ENCODE measurements at regions not wholly inside any gene's neighbourhood (a gene's known extent, or its start where the extent isn't known, plus 50 kb on each side); places are given as distances from the start of the nearest gene placed in this dataset.

DNA sequence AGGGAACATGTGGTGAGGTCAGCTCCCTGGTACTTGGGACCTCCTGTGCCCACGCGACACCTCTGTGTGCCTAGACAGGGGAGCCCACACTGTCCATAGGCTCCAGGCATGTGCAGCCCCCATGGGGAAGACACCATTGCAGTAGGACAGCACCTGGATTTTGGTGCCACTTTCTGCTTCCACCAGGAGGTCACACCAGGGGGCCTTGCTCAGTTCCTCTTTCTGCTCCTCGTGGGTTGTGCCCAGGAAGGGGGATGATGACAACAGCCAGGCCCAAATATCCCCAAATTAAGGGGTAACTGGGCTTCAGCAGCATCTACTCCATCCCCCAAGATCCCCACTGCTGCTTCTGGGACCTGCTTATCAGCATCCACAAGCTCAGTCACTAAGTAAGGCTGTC is 358.2 kb upstream of the KAZN start:
- no peak overlapping the region for H3K27ac Mint-ChIP-seq
- H3K9me3 ChIP-seq = no peaks in the 10 kb centered on the region
- no peaks in the 10 kb centered on the region for H3K9me3 Mint-ChIP-seq
- no peak overlapping the region for H3K4me3 ChIP-seq (ENCODE audit: control insufficient read depth in 1 of 2, extremely low read depth in 1 of 2, low read length in 1 of 2)
- H3K4me1 ChIP-seq (ENCODE audit: control insufficient read depth in 1 of 2, extremely low read depth in 1 of 2, insufficient read depth in 2 of 2, low read length in 2 of 2) = no peaks in the 10 kb centered on the region
- WGBS (ENCODE audit: insufficient coverage) = 74% methylated on average over 3 of the region's 3 CpGs
- ChIA-PET POLR2A (interaction anchor here in 1 of 2 donors (0.6 kb wide), 1 partner anchor 106 kb away, joined by 3 read pairs; no protein-coding TSS in a partner anchor), CTCF (interaction anchor here in 1 of 2 donors (0.6 kb wide), 1 partner anchor 1721 kb away, joined by 3 read pairs; no protein-coding TSS in a partner anchor)
- DNase-seq = no peak
- H3K4me3 Mint-ChIP-seq = no peak overlapping the region
- no peaks in the 10 kb centered on the region for H3K36me3 ChIP-seq (ENCODE audit: control insufficient read depth in 2 of 2, extremely low read depth in 1 of 2, insufficient read depth in 1 of 2, low read length in 1 of 2)
- peaks cover 4 to 5% of the 10 kb centered on the region in 2 donors for H3K27me3 Mint-ChIP-seq
- no peaks in the 10 kb centered on the region for H3K4me1 Mint-ChIP-seq
- H3K27me3 ChIP-seq (replicated peaks in 1 of 2; ENCODE audit: control insufficient read depth in 2 of 2, extremely low read depth in 1 of 2, insufficient read depth in 2 of 2, low read length in 1 of 2) = no peaks in the 10 kb centered on the region
- no peaks in the 10 kb centered on the region for H3K36me3 Mint-ChIP-seq
- no peak for ATAC-seq (replicated peaks in 1 of 4)
- H3K27ac ChIP-seq (ENCODE audit: low read length) = no peak overlapping the region

DNA sequence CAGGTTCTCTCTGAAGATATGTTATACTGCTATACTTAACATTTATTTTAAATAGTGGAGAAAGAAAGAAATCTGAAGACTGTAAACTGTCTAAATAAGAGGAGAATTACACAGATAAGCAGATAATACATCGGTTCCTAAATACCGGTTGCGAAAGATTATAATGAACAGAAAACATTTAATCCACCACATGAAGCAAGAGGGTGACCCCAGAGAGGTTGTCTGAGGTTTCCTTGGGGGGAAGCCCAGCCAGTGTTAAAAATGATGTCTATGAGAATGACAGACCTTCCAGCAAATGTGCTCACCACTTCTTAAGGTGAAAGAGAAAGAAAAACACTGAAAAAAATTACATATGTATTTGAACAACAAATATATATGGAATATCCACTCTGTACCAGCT is 356.4 kb upstream of the KAZN start:
- H3K9me3 Mint-ChIP-seq = no peaks in the 10 kb centered on the region
- H3K4me1 ChIP-seq (ENCODE audit: control insufficient read depth in 1 of 2, extremely low read depth in 1 of 2, insufficient read depth in 2 of 2, low read length in 2 of 2) = no peaks in the 10 kb centered on the region
- no peaks in the 10 kb centered on the region for H3K4me1 Mint-ChIP-seq
- ChIA-PET CTCF (no interaction called here), POLR2A (no interaction called here)
- H3K36me3 ChIP-seq (ENCODE audit: control insufficient read depth in 2 of 2, extremely low read depth in 1 of 2, insufficient read depth in 1 of 2, low read length in 1 of 2) = no peaks in the 10 kb centered on the region
- H3K4me3 Mint-ChIP-seq = no peak overlapping the region
- H3K27me3 ChIP-seq (replicated peaks in 1 of 2; ENCODE audit: control insufficient read depth in 2 of 2, extremely low read depth in 1 of 2, insufficient read depth in 2 of 2, low read length in 1 of 2) = no peaks in the 10 kb centered on the region
- H3K9me3 ChIP-seq = no peaks in the 10 kb centered on the region
- H3K27ac ChIP-seq (ENCODE audit: low read length) = no peak overlapping the region
- H3K27me3 Mint-ChIP-seq = peaks cover 4 to 5% of the 10 kb centered on the region in 2 donors
- no CpG with 5 or more reads among the region's 3 CpGs for WGBS (ENCODE audit: insufficient coverage)
- H3K36me3 Mint-ChIP-seq = no peaks in the 10 kb centered on the region
- no peak for DNase-seq
- no peak for ATAC-seq (replicated peaks in 1 of 4)
- H3K27ac Mint-ChIP-seq = no peak overlapping the region
- H3K4me3 ChIP-seq (ENCODE audit: control insufficient read depth in 1 of 2, extremely low read depth in 1 of 2, low read length in 1 of 2) = no peak overlapping the region

DNA sequence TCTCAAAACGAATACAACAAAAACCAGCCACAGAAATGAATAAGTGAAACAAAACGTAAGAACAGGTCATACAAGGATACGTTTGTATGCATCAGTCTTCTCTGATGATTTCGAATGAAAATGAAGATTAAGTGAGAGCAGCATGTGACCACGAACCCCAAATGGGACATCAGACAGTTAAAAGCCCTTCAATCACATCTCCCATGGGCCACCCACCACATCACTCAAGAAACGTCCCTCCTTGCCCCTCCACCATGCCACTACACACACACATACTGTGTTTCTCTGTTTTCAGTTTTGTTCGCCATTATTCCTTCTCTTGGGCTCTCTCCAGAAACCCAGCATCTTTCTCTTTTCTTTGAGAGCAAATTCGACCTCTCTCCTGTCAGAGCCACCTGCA is 355.6 kb upstream of the KAZN start:
- H3K4me3 ChIP-seq (ENCODE audit: control insufficient read depth in 1 of 2, extremely low read depth in 1 of 2, low read length in 1 of 2) = no peak overlapping the region
- H3K9me3 ChIP-seq = no peaks in the 10 kb centered on the region
- POLR2A ChIA-PET = no interaction called here
- H3K36me3 Mint-ChIP-seq = no peaks in the 10 kb centered on the region
- no peaks in the 10 kb centered on the region for H3K4me1 ChIP-seq (ENCODE audit: control insufficient read depth in 1 of 2, extremely low read depth in 1 of 2, insufficient read depth in 2 of 2, low read length in 2 of 2)
- WGBS (ENCODE audit: insufficient coverage) = 63% methylated on average over 3 of the region's 8 CpGs
- H3K36me3 ChIP-seq (ENCODE audit: control insufficient read depth in 2 of 2, extremely low read depth in 1 of 2, insufficient read depth in 1 of 2, low read length in 1 of 2) = no peaks in the 10 kb centered on the region
- no peak overlapping the region for H3K4me3 Mint-ChIP-seq
- CTCF ChIA-PET = interaction anchor here in 1 of 2 donors (0.9 kb wide), 1 partner anchor 31 kb away, joined by 3 read pairs; no protein-coding TSS in a partner anchor
- H3K27me3 Mint-ChIP-seq = peaks cover 4 to 5% of the 10 kb centered on the region in 2 donors
- H3K4me1 Mint-ChIP-seq = no peaks in the 10 kb centered on the region
- no peak overlapping the region for H3K27ac Mint-ChIP-seq
- DNase-seq = no peak
- H3K9me3 Mint-ChIP-seq = no peaks in the 10 kb centered on the region
- ATAC-seq (replicated peaks in 1 of 4) = no peak
- H3K27ac ChIP-seq (ENCODE audit: low read length) = no peak overlapping the region
- H3K27me3 ChIP-seq (replicated peaks in 1 of 2; ENCODE audit: control insufficient read depth in 2 of 2, extremely low read depth in 1 of 2, insufficient read depth in 2 of 2, low read length in 1 of 2) = no peaks in the 10 kb centered on the region

DNA sequence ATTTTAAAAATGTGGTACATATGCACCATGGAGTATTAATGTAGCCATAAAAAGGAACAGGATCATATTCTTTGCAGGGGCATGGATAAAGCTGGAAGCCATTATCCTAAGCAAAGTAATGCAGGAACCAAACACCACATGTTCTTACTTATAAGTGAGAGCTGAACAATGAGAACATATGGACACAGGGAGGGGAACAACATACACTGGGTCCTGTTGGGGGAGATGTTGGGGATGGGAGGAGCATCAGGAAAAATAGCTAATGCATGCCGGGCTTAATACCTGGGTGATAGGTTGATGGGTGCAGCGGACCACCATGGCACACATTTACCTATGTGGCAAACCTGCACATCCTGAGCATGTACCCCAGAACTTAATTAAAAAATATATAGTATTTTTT is 352.5 kb upstream of the KAZN start:
- no peaks in the 10 kb centered on the region for H3K9me3 ChIP-seq
- no peak overlapping the region for H3K4me3 ChIP-seq (ENCODE audit: control insufficient read depth in 1 of 2, extremely low read depth in 1 of 2, low read length in 1 of 2)
- no peak overlapping the region for H3K27ac Mint-ChIP-seq
- no peak overlapping the region for H3K27ac ChIP-seq (ENCODE audit: low read length)
- H3K27me3 ChIP-seq (replicated peaks in 1 of 2; ENCODE audit: control insufficient read depth in 2 of 2, extremely low read depth in 1 of 2, insufficient read depth in 2 of 2, low read length in 1 of 2) = no peaks in the 10 kb centered on the region
- ATAC-seq (replicated peaks in 1 of 4) (no peak), DNase-seq (no peak)
- H3K9me3 Mint-ChIP-seq = no peaks in the 10 kb centered on the region
- no peaks in the 10 kb centered on the region for H3K36me3 Mint-ChIP-seq
- no peaks in the 10 kb centered on the region for H3K36me3 ChIP-seq (ENCODE audit: control insufficient read depth in 2 of 2, extremely low read depth in 1 of 2, insufficient read depth in 1 of 2, low read length in 1 of 2)
- H3K4me1 ChIP-seq (ENCODE audit: control insufficient read depth in 1 of 2, extremely low read depth in 1 of 2, insufficient read depth in 2 of 2, low read length in 2 of 2) = no peaks in the 10 kb centered on the region
- POLR2A ChIA-PET = no interaction called here
- no peak overlapping the region for H3K4me3 Mint-ChIP-seq
- H3K4me1 Mint-ChIP-seq = no peaks in the 10 kb centered on the region
- H3K27me3 Mint-ChIP-seq = peaks cover 4 to 5% of the 10 kb centered on the region in 2 donors
- no CpG with 5 or more reads among the region's 2 CpGs for WGBS (ENCODE audit: insufficient coverage)
- CTCF ChIA-PET = interaction anchor here in 1 of 2 donors (0.8 kb wide), 1 partner anchor 74 kb away, joined by 3 read pairs; no protein-coding TSS in a partner anchor

DNA sequence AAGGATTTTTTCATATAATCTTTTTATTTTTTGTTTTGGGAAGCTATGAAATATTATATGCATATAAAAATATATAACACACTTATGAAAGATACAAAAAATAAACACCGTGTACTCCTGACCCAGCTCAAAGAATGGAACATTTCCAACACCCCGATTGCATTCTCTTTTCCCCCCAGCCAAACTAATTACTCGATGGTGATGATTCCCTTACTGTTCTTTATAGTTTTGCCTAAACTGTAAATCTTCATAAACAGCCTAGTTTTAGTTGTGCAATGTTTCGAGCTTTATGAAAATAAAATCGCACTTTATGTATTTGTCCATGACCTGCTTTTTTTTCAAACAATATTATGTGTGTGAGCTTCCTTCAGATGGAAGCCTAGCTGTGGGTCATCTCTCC is 352.0 kb upstream of the KAZN start:
- Mint-ChIP-seq H3K27me3 (peaks cover 2 to 4% of the 10 kb centered on the region in 2 donors), H3K9me3 (no peaks in the 10 kb centered on the region), H3K4me3 (no peak overlapping the region), H3K36me3 (no peaks in the 10 kb centered on the region), H3K4me1 (no peaks in the 10 kb centered on the region), H3K27ac (no peak overlapping the region)
- Histone ChIP-seq H3K27ac (ENCODE audit: low read length) (no peak overlapping the region), H3K4me1 (ENCODE audit: control insufficient read depth in 1 of 2, extremely low read depth in 1 of 2, insufficient read depth in 2 of 2, low read length in 2 of 2) (no peaks in the 10 kb centered on the region), H3K9me3 (no peaks in the 10 kb centered on the region), H3K4me3 (ENCODE audit: control insufficient read depth in 1 of 2, extremely low read depth in 1 of 2, low read length in 1 of 2) (no peak overlapping the region), H3K27me3 (replicated peaks in 1 of 2; ENCODE audit: control insufficient read depth in 2 of 2, extremely low read depth in 1 of 2, insufficient read depth in 2 of 2, low read length in 1 of 2) (no peaks in the 10 kb centered on the region), H3K36me3 (ENCODE audit: control insufficient read depth in 2 of 2, extremely low read depth in 1 of 2, insufficient read depth in 1 of 2, low read length in 1 of 2) (no peaks in the 10 kb centered on the region)
- ChIA-PET CTCF (interaction anchor here in 1 of 2 donors (0.8 kb wide), 1 partner anchor 74 kb away, joined by 3 read pairs; no protein-coding TSS in a partner anchor), POLR2A (no interaction called here)
- no peak for DNase-seq
- WGBS (ENCODE audit: insufficient coverage) = 68% methylated on average over 2 of the region's 5 CpGs
- ATAC-seq (replicated peaks in 1 of 4) = no peak

DNA sequence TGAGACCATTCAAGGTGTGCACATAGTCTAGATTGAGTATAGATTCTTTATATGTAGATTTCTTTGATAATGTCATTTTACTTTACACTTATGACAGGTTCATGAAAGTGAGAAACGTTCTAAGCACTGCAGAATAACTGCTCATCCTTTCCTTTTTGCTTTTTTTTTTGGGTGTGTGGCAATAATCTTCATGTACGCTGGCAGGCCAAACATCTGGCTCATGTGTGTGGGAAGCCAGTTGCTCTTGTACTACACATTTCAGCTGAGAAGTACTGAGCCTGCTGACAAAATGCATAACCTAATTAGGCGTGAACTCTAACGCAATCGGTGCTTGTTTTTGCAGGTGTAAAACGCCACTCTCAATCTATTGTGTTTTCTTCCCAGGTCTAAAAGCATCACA is 350.8 kb upstream of the KAZN start:
- H3K27ac Mint-ChIP-seq = no peak overlapping the region
- DNase-seq = no peak
- no peaks in the 10 kb centered on the region for H3K4me1 Mint-ChIP-seq
- no peaks in the 10 kb centered on the region for H3K9me3 ChIP-seq
- no CpG with 5 or more reads among the region's 6 CpGs for WGBS (ENCODE audit: insufficient coverage)
- H3K27me3 Mint-ChIP-seq = peaks cover 2 to 4% of the 10 kb centered on the region in 2 donors
- H3K27ac ChIP-seq (ENCODE audit: low read length) = no peak overlapping the region
- H3K4me1 ChIP-seq (ENCODE audit: control insufficient read depth in 1 of 2, extremely low read depth in 1 of 2, insufficient read depth in 2 of 2, low read length in 2 of 2) = no peaks in the 10 kb centered on the region
- ChIA-PET POLR2A (no interaction called here), CTCF (no interaction called here)
- ATAC-seq (replicated peaks in 1 of 4) = no peak
- no peaks in the 10 kb centered on the region for H3K27me3 ChIP-seq (replicated peaks in 1 of 2; ENCODE audit: control insufficient read depth in 2 of 2, extremely low read depth in 1 of 2, insufficient read depth in 2 of 2, low read length in 1 of 2)
- no peak overlapping the region for H3K4me3 ChIP-seq (ENCODE audit: control insufficient read depth in 1 of 2, extremely low read depth in 1 of 2, low read length in 1 of 2)
- H3K36me3 Mint-ChIP-seq = no peaks in the 10 kb centered on the region
- H3K36me3 ChIP-seq (ENCODE audit: control insufficient read depth in 2 of 2, extremely low read depth in 1 of 2, insufficient read depth in 1 of 2, low read length in 1 of 2) = no peaks in the 10 kb centered on the region
- no peaks in the 10 kb centered on the region for H3K9me3 Mint-ChIP-seq
- no peak overlapping the region for H3K4me3 Mint-ChIP-seq

DNA sequence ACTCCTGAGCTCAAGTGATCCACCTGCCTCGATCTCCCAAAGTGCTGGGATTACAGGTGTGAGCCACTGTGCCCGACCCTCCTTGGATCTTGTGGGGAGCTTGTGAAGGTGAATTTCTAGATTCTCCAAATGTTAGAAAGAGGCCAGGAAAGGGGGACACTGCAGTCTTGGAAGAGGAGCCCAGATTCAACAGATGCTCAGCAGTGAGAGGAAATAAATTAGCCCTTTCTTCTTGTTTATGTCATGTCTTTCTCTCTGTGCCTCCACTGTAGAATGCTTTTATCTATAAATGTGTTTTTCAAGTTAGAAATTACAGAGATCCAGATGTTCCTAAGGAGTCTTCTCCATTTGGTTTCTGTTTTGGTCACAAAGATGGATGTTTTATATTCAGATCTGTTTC is 346.6 kb upstream of the KAZN start:
- no peaks in the 10 kb centered on the region for H3K4me1 Mint-ChIP-seq
- ATAC-seq (replicated peaks in 1 of 4) = no peak
- no peak overlapping the region for H3K27ac Mint-ChIP-seq
- Histone ChIP-seq H3K27me3 (replicated peaks in 1 of 2; ENCODE audit: control insufficient read depth in 2 of 2, extremely low read depth in 1 of 2, insufficient read depth in 2 of 2, low read length in 1 of 2) (no peaks in the 10 kb centered on the region), H3K4me1 (ENCODE audit: control insufficient read depth in 1 of 2, extremely low read depth in 1 of 2, insufficient read depth in 2 of 2, low read length in 2 of 2) (no peaks in the 10 kb centered on the region), H3K4me3 (ENCODE audit: control insufficient read depth in 1 of 2, extremely low read depth in 1 of 2, low read length in 1 of 2) (no peak overlapping the region), H3K9me3 (no peaks in the 10 kb centered on the region), H3K36me3 (ENCODE audit: control insufficient read depth in 2 of 2, extremely low read depth in 1 of 2, insufficient read depth in 1 of 2, low read length in 1 of 2) (no peaks in the 10 kb centered on the region), H3K27ac (ENCODE audit: low read length) (no peak overlapping the region)
- CTCF ChIA-PET = no interaction called here
- H3K36me3 Mint-ChIP-seq = no peaks in the 10 kb centered on the region
- 75% methylated on average over 2 of the region's 2 CpGs for WGBS (ENCODE audit: insufficient coverage)
- peaks cover 0 to 2% (median 0%) of the 10 kb centered on the region in 3 donors for H3K9me3 Mint-ChIP-seq
- DNase-seq = no peak
- no peak overlapping the region for H3K4me3 Mint-ChIP-seq
- POLR2A ChIA-PET = no interaction called here
- no peaks in the 10 kb centered on the region for H3K27me3 Mint-ChIP-seq

Measured in T-cell (primary cell).